GM12878 (cell line): ENCODE measurements at regions not wholly inside any gene's neighbourhood (a gene's known extent, or its start where the extent isn't known, plus 50 kb on each side); places are given as distances from the start of the nearest gene placed in this dataset.
A peak's percentile ranks its signal among the peaks of the same experiment; 100 is the strongest.

ENCODE experiments used
- ATAC-seq: fragments of 200-7000 bp; cut with Tn5 transposase; 3 replicates; pipeline ENCODE4 v1.9.1; 2020; ENCODE audit warnings: mild to moderate bottlenecking, moderate library complexity
- BruUV-seq: library from RNA; stranded (reverse); fragments of 400-500 nt; replicated peaks from 2 replicates; lab custom pipeline; 2021; lab: Mats Ljungman, UMichigan
- CTCF ChIA-PET: fragments of 300-600 bp; sonication (Branson Sonifier 250); formaldehyde crosslinking; extraction: SDS; loops from one replicate; lab custom pipeline; 2021; ENCODE audit warnings: inconsistent platforms; lab: Yijun Ruan, JAX
- POLR2A ChIA-PET: fragments of 350-600 bp; formaldehyde crosslinking; extraction: SDS; loops from one replicate; lab custom pipeline; 2021; ENCODE audit warnings: inconsistent platforms; lab: Charles Lee
- RAD21 ChIA-PET: fragments of 300-600 bp; sonication (Branson Sonifier 250); formaldehyde crosslinking; loops from one replicate; lab custom pipeline; 2023; ENCODE audit warnings: antibody characterized with exemption; ENCODE audit not compliant: unreplicated experiment; lab: Charles Lee
- SMC1A ChIA-PET: fragments of 300-600 bp; sonication (Branson Sonifier 250); formaldehyde crosslinking; loops from one replicate; lab custom pipeline; 2023; ENCODE audit not compliant: unreplicated experiment, uncharacterized antibody; lab: Charles Lee
- DNase-seq: peaks from one replicate; pipeline ENCODE4 v3.0.0-alpha.2; 2011; ENCODE audit warnings: low read depth, low spot score
- FAIRE-seq: peaks from 3 replicates; lab custom pipeline; 2011; peaks lifted over from hg19 to GRCh38; lab: Jason Lieb, UNC
- H2AFZ ChIP-seq: 2 replicates; pipeline ENCODE4 v1.6.0; 2011; ENCODE audit warnings: low read depth, low read length, control low read depth; ENCODE audit not compliant: control insufficient read depth
- H3K27ac ChIP-seq: 2 replicates; pipeline ENCODE4 v1.5.1; 2011; ENCODE audit warnings: control low read depth; ENCODE audit not compliant: control insufficient read depth, insufficient read depth
- H3K27me3 ChIP-seq, 2 experiments: replicated peaks in 1 of 2; 2 replicates each; pipeline versions ENCODE4 v1.6.0 to v1.6.1; 2011; ENCODE audit warnings: low read length in 1 of 2; ENCODE audit not compliant: control insufficient read depth in 2 of 2, insufficient read depth in 2 of 2
- H3K36me3 ChIP-seq, 2 experiments: 2 replicates each; pipeline ENCODE4 v1.5.1; 2011; ENCODE audit warnings: low read length in 1 of 2; ENCODE audit not compliant: control insufficient read depth in 2 of 2, insufficient read depth in 2 of 2
- H3K4me1 ChIP-seq: 2 replicates; pipeline ENCODE4 v1.6.1; 2011; ENCODE audit warnings: mild to moderate bottlenecking, low read length, moderate library complexity, mixed read lengths; ENCODE audit not compliant: control insufficient read depth, insufficient read depth
- H3K4me2 ChIP-seq: 2 replicates; pipeline ENCODE4 v1.6.0; 2011; ENCODE audit warnings: control low read depth; ENCODE audit not compliant: control insufficient read depth, insufficient read depth
- H3K4me3 ChIP-seq: fragments of 200-600 bp; sonication (generic); 2 replicates; pipeline ENCODE4 v1.5.1; 2016
- H3K79me2 ChIP-seq: 2 replicates; pipeline ENCODE4 v1.6.0; 2011; ENCODE audit warnings: low read length; ENCODE audit not compliant: control insufficient read depth, insufficient read depth
- H3K9ac ChIP-seq: 2 replicates; pipeline ENCODE4 v1.8.0; 2011; ENCODE audit warnings: low read length, control low read depth, mixed read lengths; ENCODE audit not compliant: control insufficient read depth, insufficient read depth
- H3K9me3 ChIP-seq: replicated peaks from 3 replicates; pipeline ENCODE4 v1.5.1; 2011; ENCODE audit warnings: mild to moderate bottlenecking, low read length; ENCODE audit not compliant: control insufficient read depth, insufficient read depth
- H4K20me1 ChIP-seq: 2 replicates; pipeline ENCODE4 v1.6.0; 2011; ENCODE audit not compliant: control insufficient read depth, insufficient read depth
- NRF1 ChIP-seq: conservative IDR thresholded peaks from 2 replicates; pipeline ENCODE4 v1.6.1; 2011; ENCODE audit warnings: mild to moderate bottlenecking, low read depth, low read length, improper control_type of control experiment
- RB1 ChIP-seq: fragments of 450-650 bp; formaldehyde crosslinking; IDR thresholded peaks from 2 replicates; pipeline ENCODE4 v1.6.1; 2017; ENCODE audit warnings: mild to moderate bottlenecking, borderline replicate concordance
- RUNX3 ChIP-seq: IDR thresholded peaks from 2 replicates; pipeline ENCODE4 v1.6.1; 2012; ENCODE audit warnings: low read length, inconsistent platforms
- SIX5 ChIP-seq: IDR thresholded peaks from 2 replicates; pipeline ENCODE4 v1.6.1; 2011; ENCODE audit warnings: mild to moderate bottlenecking, low read depth, low read length, moderate library complexity; ENCODE audit not compliant: severe bottlenecking
- ZBTB33 ChIP-seq: fragments of 450-650 bp; IDR thresholded peaks from 2 replicates; pipeline ENCODE4 v1.6.1; 2017; ENCODE audit warnings: mild to moderate bottlenecking
- ZBTB4 ChIP-seq: fragments of 450-650 bp; formaldehyde crosslinking; IDR thresholded peaks from 2 replicates; pipeline ENCODE4 v1.4.0; 2022; ENCODE audit warnings: mild to moderate bottlenecking, moderate library complexity
- ZNF207 ChIP-seq: fragments of 450-650 bp; IDR thresholded peaks from 2 replicates; pipeline ENCODE4 v1.6.1; 2014; ENCODE audit warnings: antibody characterized with exemption, mild to moderate bottlenecking, borderline replicate concordance
- WGBS: methylation state at CpG from one replicate; pipeline ENCODE4 v1.1.6; 2016; ENCODE audit warnings: low lambda C conversion rate; ENCODE audit not compliant: insufficient replicate concordance, insufficient coverage; ENCODE audit errors: missing lambda C conversion rate; 5-methylcytosine and 5-hydroxymethylcytosine counted together
- in situ Hi-C: fragments of 300-500 bp; cut with MboI; formaldehyde crosslinking; loops from 9 replicates; pipeline ENCODE4 v1.14.3; 2018; ENCODE audit warnings: mixed read lengths
- intact Hi-C: fragments of 100-400 bp; cut with micrococcal nuclease; formaldehyde crosslinking; loops from one replicate; pipeline ENCODE4 v1.14.2; 2022; ENCODE audit not compliant: unreplicated experiment
- TF ChIP-seq, protein P1 (sequence below): IDR thresholded peaks from 2 replicates; pipeline ENCODE4 v1.6.1; 2012; ENCODE audit warnings: low read depth, low read length, improper control_type of control experiment
- TF ChIP-seq, protein P2 (sequence below): IDR thresholded peaks from 2 replicates; pipeline ENCODE4 v1.6.1; 2012; ENCODE audit warnings: low read depth, low read length, improper control_type of control experiment
- TF ChIP-seq, protein P3 (sequence below): fragments of 450-650 bp; formaldehyde crosslinking; IDR thresholded peaks from 2 replicates; pipeline ENCODE4 v1.4.0; 2020; ENCODE audit warnings: mild to moderate bottlenecking, moderate library complexity

DNA sequence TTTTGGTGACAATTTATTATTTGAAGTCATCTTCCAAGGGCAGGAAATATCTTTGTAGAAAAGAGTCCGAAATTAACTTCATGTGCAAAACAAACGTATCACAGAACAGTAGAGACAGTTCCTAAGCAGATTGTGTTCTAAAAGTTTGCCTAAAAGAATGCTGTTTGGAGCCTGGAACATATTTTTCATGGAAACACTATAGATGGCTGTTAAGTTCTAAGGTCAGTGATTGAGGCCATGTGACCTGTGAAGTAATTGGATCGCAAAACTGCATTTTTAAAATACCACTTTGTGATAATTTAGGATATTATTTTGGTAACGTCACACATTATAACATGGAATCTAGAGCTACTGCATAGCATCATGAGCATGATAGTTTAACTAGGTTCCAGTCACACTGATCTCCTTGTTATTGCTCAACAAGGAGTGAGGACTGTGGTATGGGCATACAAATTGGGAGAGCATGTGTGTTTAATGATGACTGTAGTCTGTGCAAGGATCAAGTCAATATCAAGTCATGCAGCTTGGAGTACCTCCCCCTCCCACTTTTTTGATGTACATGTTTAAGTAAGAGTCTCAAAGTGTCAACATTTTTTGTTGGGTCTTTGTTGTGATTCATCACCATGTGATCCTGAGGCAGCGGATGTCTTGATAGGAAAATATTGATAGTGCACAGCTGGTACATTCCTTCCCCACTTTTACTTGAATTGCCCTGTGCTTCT lies 609.3 kb upstream of the CITED2 start (continued):
- TF ChIP-seq ZBTB4 = no peak

DNA sequence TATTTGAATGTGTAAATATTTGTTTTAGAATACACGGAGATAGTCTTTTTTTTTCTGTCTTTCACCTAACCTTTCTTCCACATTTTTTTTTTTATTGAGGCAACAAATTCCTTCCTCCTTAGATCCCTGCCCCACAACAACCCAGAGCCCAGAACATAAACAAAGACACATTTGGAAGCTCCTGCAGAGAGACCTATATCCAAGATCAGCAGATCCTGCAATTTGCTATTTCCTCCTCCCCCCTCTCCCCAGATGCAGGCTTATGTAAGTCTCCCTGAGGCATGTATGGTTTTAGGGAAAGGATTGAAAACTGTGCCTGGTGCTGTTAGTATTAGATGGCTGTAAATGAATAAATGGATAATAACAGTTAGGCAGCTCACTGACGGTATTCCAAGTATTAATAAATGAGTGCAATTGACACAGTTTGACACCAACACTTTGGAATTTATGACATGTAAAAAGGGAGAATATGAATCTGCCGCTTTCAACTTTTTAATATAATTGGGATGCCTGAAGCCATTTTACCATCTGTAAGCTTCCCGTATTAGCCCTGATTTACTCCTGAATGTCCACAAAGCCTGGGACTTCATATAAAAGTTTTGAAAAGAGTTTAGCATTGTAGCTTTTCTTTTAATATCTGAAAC lies 608.3 kb upstream of the CITED2 start:
- DNase-seq (no peak), FAIRE-seq (peak; percentile 23), ATAC-seq (no peak)
- H3K27ac ChIP-seq = no peak overlapping the region
- ChIA-PET CTCF (interaction anchor here (0.5 kb wide), 1 partner anchor 194 kb away, joined by 3 read pairs; no protein-coding TSS in a partner anchor), POLR2A (no interaction called here), SMC1A (interaction anchor here (0.6 kb wide), 1 partner anchor 765 kb away, joined by 3 read pairs; no protein-coding TSS in a partner anchor), RAD21 (no interaction called here)
- no peaks in the 10 kb centered on the region for H3K4me1 ChIP-seq
- whole genome bisulfite sequencing = 65% methylated on average over 4 of the region's 4 CpGs
- no peaks in the 10 kb centered on the region for H3K27me3 ChIP-seq
- no peak overlapping the region for H3K9ac ChIP-seq
- no peaks in the 10 kb centered on the region for H3K79me2 ChIP-seq
- no peaks in the 10 kb centered on the region for H3K36me3 ChIP-seq
- no peak overlapping the region for H3K4me3 ChIP-seq
- no peaks in the 10 kb centered on the region for H3K9me3 ChIP-seq
- in situ Hi-C loops = no loop called here
- H4K20me1 ChIP-seq = no peaks in the 10 kb centered on the region
- intact Hi-C loops = no loop called here
- BruUV-seq = no TSS peak
- H3K4me2 ChIP-seq = no peak overlapping the region
- H2AFZ ChIP-seq = no peak overlapping the region
- TF ChIP-seq ZNF207 (no peak), ZBTB33 (no peak), RUNX3 (no peak), NRF1 (no peak), SIX5 (no peak), RB1 (no peak)
- TF ChIP-seq, protein P1, sequence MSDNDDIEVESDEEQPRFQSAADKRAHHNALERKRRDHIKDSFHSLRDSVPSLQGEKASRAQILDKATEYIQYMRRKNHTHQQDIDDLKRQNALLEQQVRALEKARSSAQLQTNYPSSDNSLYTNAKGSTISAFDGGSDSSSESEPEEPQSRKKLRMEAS = no peak
- TF ChIP-seq, protein P2, sequence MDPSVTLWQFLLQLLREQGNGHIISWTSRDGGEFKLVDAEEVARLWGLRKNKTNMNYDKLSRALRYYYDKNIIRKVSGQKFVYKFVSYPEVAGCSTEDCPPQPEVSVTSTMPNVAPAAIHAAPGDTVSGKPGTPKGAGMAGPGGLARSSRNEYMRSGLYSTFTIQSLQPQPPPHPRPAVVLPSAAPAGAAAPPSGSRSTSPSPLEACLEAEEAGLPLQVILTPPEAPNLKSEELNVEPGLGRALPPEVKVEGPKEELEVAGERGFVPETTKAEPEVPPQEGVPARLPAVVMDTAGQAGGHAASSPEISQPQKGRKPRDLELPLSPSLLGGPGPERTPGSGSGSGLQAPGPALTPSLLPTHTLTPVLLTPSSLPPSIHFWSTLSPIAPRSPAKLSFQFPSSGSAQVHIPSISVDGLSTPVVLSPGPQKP = no peak
- TF ChIP-seq, protein P3, sequence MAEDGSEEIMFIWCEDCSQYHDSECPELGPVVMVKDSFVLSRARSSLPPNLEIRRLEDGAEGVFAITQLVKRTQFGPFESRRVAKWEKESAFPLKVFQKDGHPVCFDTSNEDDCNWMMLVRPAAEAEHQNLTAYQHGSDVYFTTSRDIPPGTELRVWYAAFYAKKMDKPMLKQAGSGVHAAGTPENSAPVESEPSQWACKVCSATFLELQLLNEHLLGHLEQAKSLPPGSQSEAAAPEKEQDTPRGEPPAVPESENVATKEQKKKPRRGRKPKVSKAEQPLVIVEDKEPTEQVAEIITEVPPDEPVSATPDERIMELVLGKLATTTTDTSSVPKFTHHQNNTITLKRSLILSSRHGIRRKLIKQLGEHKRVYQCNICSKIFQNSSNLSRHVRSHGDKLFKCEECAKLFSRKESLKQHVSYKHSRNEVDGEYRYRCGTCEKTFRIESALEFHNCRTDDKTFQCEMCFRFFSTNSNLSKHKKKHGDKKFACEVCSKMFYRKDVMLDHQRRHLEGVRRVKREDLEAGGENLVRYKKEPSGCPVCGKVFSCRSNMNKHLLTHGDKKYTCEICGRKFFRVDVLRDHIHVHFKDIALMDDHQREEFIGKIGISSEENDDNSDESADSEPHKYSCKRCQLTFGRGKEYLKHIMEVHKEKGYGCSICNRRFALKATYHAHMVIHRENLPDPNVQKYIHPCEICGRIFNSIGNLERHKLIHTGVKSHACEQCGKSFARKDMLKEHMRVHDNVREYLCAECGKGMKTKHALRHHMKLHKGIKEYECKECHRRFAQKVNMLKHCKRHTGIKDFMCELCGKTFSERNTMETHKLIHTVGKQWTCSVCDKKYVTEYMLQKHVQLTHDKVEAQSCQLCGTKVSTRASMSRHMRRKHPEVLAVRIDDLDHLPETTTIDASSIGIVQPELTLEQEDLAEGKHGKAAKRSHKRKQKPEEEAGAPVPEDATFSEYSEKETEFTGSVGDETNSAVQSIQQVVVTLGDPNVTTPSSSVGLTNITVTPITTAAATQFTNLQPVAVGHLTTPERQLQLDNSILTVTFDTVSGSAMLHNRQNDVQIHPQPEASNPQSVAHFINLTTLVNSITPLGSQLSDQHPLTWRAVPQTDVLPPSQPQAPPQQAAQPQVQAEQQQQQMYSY = no peak
